HUES6 (cell line): ENCODE measurements at regions not wholly inside any gene's neighbourhood (a gene's known extent, or its start where the extent isn't known, plus 50 kb on each side); places are given as distances from the start of the nearest gene placed in this dataset.

Experiments
- H3K27ac ChIP-seq: 2 replicates; pipeline ENCODE4 v1.7.0; 2013; ENCODE audit warnings: low read depth, mild to moderate bottlenecking, low read length, inconsistent platforms
- H3K27me3 ChIP-seq: 2 replicates; pipeline ENCODE4 v1.6.1; 2013; ENCODE audit warnings: low read length; ENCODE audit not compliant: control insufficient read depth, insufficient read depth
- H3K36me3 ChIP-seq: 2 replicates; pipeline ENCODE4 v1.6.1; 2013; ENCODE audit warnings: low read length; ENCODE audit not compliant: control insufficient read depth, insufficient read depth
- H3K4me1 ChIP-seq: 2 replicates; pipeline ENCODE4 v1.6.1; 2013; ENCODE audit warnings: low read length; ENCODE audit not compliant: control insufficient read depth, insufficient read depth
- H3K4me3 ChIP-seq: 2 replicates; pipeline ENCODE4 v1.5.1; 2013; ENCODE audit warnings: low read depth, low read length
- H3K9ac ChIP-seq: one replicate; pipeline ENCODE4 v1.6.1; 2013; ENCODE audit warnings: mild to moderate bottlenecking, low read length
- H3K9me3 ChIP-seq: 2 replicates; pipeline ENCODE4 v1.6.1; 2013; ENCODE audit warnings: low read depth, low read length; ENCODE audit not compliant: control insufficient read depth, insufficient read depth

DNA sequence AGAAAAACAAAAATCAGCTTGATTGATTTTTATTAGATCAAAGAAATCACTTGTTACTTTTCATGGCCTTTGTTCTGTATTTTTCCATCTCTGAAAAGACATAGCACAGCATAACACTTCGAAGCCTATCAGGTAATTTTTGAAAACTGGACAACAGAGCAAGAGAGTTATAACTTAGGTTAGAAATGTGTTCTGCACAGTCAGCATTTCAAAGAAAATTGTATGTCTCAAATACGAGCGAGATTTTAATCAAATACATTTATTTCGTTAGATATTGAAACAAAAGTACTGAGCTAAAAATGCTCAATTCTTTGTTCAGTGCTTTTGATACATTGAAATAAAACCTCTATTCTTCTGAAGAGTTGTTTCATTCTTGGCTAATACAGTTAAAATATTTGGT lies 144.1 kb upstream of the SLC10A2 start:
- H3K9ac ChIP-seq = no peak overlapping the region
- H3K27ac ChIP-seq = no peak overlapping the region
- no peaks in the 10 kb centered on the region for H3K36me3 ChIP-seq
- no peaks in the 10 kb centered on the region for H3K4me1 ChIP-seq
- no peaks in the 10 kb centered on the region for H3K27me3 ChIP-seq
- H3K4me3 ChIP-seq = no peak overlapping the region
- H3K9me3 ChIP-seq = no peaks in the 10 kb centered on the region

DNA sequence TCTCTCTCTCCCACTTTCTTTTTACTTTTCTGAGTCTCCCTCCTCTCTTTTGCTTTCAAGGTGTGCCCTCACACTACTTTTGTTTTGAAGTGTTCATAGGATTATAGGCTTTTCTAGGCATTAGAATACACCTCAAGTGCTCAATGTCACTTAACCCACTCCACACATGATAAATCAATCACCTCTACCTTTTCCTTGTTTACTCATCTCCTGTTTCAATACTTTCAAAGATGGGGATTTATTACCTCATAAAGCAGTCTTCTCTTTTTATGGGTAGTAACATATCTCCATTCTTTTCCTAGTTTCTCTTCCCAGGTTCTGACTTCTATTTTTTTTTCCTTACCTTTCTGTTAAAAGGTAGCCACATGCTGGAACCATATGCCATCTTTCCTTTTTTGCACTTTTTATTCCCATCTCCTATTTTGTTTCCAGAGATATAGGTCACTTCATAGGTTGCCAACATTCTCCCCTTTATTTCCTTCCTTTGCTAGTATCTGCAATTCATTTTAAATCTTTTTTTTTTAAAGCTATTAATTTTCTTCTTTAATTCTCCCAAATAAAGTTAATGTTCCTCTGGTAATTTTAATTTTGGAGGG lies 137.6 kb upstream of the SLC10A2 start:
- no peak overlapping the region for H3K4me3 ChIP-seq
- no peaks in the 10 kb centered on the region for H3K27me3 ChIP-seq
- no peak overlapping the region for H3K27ac ChIP-seq
- no peaks in the 10 kb centered on the region for H3K9me3 ChIP-seq
- H3K36me3 ChIP-seq = no peaks in the 10 kb centered on the region
- no peaks in the 10 kb centered on the region for H3K4me1 ChIP-seq
- H3K9ac ChIP-seq = no peak overlapping the region

DNA sequence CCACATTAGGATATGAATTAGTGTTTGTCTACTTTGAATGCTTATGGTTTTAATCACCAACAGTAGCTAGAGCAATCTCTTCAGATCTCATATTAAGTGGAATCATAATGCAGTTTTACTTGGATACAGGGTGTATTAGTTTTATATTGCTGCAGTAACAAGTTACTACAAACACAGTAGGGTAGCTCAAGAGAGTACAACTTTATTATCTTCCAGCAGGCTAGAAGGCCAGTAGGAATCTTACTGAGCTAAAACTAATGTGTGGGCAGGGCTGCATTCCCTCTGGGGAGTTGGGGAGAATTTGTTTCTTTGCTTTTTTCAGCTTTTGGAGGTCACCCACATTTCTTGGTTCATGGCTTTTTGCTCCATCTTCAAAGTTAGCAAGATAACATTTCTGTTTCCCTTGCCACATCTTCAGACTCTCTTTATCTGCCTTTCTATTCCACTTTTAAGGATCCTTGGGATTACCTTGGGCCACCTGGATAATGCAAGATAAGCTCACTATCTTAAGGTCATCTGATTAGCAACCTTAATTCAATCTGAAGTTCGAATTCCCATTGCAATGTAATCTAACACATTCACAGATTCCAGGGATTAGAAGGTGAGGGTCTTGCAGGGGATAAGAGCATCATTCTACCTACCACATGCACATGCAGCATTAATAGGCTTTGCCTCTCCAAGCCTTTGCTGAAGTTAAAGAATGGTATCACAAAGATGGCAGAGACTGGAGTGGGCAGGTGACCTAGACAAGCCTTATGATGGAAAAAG lies 134.1 kb upstream of the SLC10A2 start:
- Histone ChIP-seq H3K27me3 (no peaks in the 10 kb centered on the region), H3K9me3 (no peaks in the 10 kb centered on the region), H3K4me3 (no peak overlapping the region), H3K4me1 (no peaks in the 10 kb centered on the region), H3K36me3 (no peaks in the 10 kb centered on the region), H3K9ac (no peak overlapping the region), H3K27ac (no peak overlapping the region)

DNA sequence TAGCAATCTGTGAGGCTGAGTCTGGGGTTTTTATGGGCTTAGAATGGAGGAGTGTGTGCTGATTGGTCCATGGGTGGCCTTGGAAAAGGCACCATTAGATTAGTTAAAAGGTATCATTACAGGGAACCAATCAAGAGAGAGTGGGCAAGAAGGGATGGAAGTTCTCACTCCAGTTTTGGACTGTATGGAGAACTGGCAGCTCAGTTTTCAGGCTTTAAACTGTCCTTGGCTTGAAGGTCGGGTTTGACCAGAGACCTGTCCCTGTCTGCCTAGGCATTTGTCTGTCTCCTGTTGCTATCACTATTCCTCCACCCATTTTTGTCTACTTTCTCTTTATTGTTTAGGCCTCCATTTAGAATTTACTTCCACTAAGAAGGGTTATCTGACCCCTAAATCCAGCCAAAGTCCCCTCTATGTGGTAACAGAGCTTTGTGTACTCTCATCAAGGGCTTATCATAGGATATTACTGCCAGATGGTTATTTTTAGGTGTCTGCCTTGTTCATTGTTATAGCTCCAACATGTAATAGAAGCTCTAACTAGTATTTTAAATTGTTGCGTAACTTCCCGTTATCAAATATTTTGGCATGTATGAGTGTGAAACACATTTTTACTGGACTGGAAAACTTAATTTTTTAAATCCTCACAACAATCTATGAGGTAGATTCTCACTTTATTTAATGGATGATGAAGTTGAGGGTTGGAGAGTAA lies 133.3 kb upstream of the SLC10A2 start:
- no peaks in the 10 kb centered on the region for H3K36me3 ChIP-seq
- H3K27ac ChIP-seq = no peak overlapping the region
- no peaks in the 10 kb centered on the region for H3K27me3 ChIP-seq
- no peaks in the 10 kb centered on the region for H3K4me1 ChIP-seq
- no peaks in the 10 kb centered on the region for H3K9me3 ChIP-seq
- H3K9ac ChIP-seq = no peak overlapping the region
- no peak overlapping the region for H3K4me3 ChIP-seq

DNA sequence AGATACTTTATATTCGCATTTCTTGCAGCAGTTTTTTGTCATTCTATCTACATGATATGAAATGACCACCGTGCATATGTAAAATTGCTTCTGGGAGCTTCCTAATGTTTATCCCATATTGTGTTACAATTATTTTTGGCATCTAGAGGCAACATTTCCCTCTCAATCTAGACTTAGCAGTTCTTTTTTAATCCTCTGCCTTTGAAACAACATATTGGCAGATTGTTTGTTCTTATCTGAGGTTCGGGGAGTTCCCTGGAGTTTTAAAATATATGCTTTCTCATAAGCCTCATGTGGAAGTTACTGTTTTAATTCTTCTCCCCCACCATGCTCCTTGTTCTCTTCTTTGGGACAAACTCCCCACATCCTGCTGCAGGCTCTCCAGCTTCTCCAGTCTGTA lies 130.1 kb upstream of the SLC10A2 start:
- H3K9ac ChIP-seq = no peak overlapping the region
- H3K4me3 ChIP-seq = no peak overlapping the region
- H3K9me3 ChIP-seq = no peaks in the 10 kb centered on the region
- H3K4me1 ChIP-seq = no peaks in the 10 kb centered on the region
- no peaks in the 10 kb centered on the region for H3K27me3 ChIP-seq
- no peaks in the 10 kb centered on the region for H3K36me3 ChIP-seq
- H3K27ac ChIP-seq = no peak overlapping the region

DNA sequence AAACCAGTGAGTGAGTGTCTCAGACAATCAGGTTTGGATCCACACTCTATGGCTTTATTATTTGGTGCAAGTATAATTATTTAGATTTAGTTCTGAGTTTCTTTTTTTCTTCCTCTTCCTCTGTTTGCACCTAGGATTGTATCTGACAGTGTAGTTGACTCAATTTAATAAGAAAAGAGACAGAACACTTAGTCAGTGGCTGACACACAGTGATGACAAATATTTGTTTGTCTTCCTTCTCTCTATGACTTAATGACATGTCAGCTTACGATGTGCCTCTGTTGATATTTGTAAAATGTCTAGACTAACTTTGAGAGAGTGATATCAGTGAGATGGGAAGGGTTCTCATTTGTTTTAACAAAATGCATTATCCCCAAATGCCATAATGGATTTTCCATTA lies 129.5 kb upstream of the SLC10A2 start:
- no peak overlapping the region for H3K27ac ChIP-seq
- no peak overlapping the region for H3K9ac ChIP-seq
- no peaks in the 10 kb centered on the region for H3K4me1 ChIP-seq

DNA sequence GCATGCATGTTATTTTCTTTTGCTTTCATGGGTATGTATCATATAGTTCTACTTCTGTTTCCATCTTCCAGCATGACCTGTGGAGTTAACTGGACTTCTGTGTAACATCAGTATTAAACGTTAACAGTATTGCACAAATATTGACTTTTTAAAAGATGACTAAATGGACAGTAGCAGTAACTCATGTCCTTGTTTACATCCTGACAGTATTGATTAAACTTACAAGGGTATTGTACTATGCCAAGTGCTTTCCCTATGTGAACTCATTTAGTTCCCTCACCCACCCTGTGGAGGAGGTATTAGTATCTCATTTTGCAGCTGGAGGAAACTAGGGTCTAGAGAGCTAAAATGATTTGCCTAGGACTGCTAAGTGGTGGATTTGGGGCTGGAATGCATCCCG lies 128.7 kb upstream of the SLC10A2 start:
- H3K9me3 ChIP-seq = no peaks in the 10 kb centered on the region
- no peaks in the 10 kb centered on the region for H3K4me1 ChIP-seq
- no peak overlapping the region for H3K27ac ChIP-seq
- no peak overlapping the region for H3K4me3 ChIP-seq
- no peaks in the 10 kb centered on the region for H3K27me3 ChIP-seq
- H3K36me3 ChIP-seq = no peaks in the 10 kb centered on the region
- no peak overlapping the region for H3K9ac ChIP-seq

More for the DNA sequence above, 129.5 kb upstream of the SLC10A2 start:
- H3K4me3 ChIP-seq = no peak overlapping the region
- H3K36me3 ChIP-seq = no peaks in the 10 kb centered on the region
- no peaks in the 10 kb centered on the region for H3K27me3 ChIP-seq
- H3K9me3 ChIP-seq = no peaks in the 10 kb centered on the region

DNA sequence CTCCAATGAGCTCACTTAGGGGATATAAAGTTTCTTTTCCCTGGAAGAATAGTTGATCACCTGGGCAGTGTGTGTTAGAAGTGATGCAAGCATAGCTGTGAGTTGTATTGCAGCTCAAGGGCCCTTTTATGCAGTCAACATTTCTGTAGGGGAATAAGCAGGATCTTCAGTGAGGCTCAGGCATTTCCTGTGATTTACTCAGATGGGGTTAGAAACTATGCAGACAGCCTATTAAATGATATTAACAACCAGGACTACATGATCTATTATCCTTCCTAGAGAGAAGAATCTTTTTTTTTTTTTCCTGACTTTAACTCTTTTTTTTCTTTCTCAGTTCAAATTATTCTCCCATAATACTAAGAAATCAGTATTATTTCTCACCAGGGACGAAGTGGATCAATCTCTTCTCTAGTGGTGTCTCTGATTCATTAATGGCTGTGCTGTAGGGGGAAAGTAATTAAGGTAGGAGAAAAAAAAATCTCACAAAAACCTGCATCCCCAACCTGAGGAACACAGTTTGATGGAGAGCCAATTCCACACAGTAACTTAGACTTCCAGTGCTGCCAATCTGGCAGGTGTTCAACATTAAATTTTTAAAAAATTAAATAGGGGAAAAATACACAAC lies 126.4 kb upstream of the SLC10A2 start:
- H3K9me3 ChIP-seq = no peaks in the 10 kb centered on the region
- peaks cover 5% of the 10 kb centered on the region for H3K4me1 ChIP-seq
- H3K4me3 ChIP-seq = no peak overlapping the region
- H3K9ac ChIP-seq = no peak overlapping the region
- no peak overlapping the region for H3K27ac ChIP-seq
- no peaks in the 10 kb centered on the region for H3K36me3 ChIP-seq
- no peaks in the 10 kb centered on the region for H3K27me3 ChIP-seq

DNA sequence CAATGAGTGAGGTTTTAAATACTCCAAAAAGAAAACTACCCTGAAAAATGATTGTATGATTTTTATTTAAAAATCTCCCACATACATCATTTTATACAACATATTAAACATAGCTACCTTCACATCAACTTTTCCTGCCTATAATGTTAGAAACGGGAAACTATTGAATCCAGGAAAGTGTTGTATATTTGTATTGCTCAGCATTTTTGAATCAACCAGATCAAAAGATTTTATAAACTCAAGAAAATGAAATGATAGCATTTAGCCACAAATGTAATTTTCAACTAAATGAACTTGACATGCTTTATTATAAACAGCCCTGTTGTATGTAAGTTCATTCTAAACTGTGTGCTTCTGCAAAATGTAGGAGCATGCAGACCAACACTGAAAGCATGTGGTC lies 124.6 kb upstream of the SLC10A2 start:
- H3K36me3 ChIP-seq = no peaks in the 10 kb centered on the region
- peaks cover 10% of the 10 kb centered on the region for H3K4me1 ChIP-seq
- H3K27ac ChIP-seq = no peak overlapping the region
- no peaks in the 10 kb centered on the region for H3K9me3 ChIP-seq
- H3K9ac ChIP-seq = no peak overlapping the region
- H3K27me3 ChIP-seq = no peaks in the 10 kb centered on the region
- no peak overlapping the region for H3K4me3 ChIP-seq

DNA sequence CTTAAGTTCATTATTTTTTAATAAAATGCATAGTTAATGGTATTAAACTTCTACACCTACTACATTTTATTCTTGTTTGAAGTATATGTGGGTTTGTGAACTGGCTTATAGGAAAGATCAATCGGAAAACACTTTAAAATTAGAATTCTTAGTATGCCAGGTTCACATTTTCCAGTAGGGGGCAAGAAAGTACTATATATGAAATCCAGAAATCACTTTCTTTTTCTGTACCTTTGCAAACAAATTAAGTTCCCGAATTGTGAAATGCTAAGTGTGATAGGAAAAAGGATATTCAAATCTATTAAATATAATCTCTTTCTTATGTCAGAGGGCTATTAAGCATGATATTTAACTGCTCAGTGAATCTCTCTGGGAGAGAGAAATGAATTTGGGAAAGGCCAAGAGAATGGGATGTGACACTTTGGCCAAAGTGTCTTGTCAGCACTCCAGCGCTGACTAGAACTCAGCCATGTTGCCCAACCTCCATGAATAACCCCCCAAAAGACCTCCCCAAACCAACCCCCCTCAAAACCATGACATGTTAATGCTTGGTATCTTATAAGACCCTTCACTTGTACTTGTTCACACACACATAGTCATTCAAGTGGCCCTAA lies 122.6 kb upstream of the SLC10A2 start:
- no peaks in the 10 kb centered on the region for H3K27me3 ChIP-seq
- no peak overlapping the region for H3K27ac ChIP-seq
- H3K9me3 ChIP-seq = no peaks in the 10 kb centered on the region
- peaks cover 10% of the 10 kb centered on the region for H3K4me1 ChIP-seq
- H3K9ac ChIP-seq = no peak overlapping the region
- no peaks in the 10 kb centered on the region for H3K36me3 ChIP-seq
- H3K4me3 ChIP-seq = no peak overlapping the region
